GM19328 (cell line): ENCODE measurements at regions not wholly inside any gene's neighbourhood (a gene's known extent, or its start where the extent isn't known, plus 50 kb on each side); places are given as distances from the start of the nearest gene placed in this dataset.
"Not testable (repeated sequence)": the region's sequence is repeated elsewhere in the genome, so short reads cannot be mapped to it uniquely, and the experiment has no call there.

Experiments
- ATAC-seq: cut with Tn5 transposase; IDR thresholded peaks from one replicate; pipeline ENCODE4 v1.9.1; 2021; ENCODE audit warnings: mild to moderate bottlenecking, moderate library complexity; ENCODE audit not compliant: unreplicated experiment

DNA sequence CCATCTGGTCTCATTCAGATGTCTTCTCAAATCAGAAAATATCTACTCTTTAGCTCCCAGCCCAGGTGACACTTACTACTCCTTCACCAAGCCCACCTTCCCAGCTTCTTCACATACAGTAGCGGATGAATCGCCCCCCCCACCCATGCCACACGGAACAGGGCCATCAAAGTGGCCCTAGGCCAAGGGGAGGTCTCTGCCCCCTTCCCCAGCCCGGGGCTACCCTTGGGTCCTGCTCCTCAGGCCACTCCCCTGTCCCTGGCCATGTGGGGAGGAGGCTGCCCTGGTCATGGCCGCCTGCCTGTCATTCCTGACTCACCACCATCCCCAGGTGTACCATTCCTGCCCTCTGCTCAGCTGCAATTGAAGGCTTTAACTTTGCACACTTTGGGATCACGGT lies 142.8 kb downstream of the NECTIN1 start:
- no peak for ATAC-seq

DNA sequence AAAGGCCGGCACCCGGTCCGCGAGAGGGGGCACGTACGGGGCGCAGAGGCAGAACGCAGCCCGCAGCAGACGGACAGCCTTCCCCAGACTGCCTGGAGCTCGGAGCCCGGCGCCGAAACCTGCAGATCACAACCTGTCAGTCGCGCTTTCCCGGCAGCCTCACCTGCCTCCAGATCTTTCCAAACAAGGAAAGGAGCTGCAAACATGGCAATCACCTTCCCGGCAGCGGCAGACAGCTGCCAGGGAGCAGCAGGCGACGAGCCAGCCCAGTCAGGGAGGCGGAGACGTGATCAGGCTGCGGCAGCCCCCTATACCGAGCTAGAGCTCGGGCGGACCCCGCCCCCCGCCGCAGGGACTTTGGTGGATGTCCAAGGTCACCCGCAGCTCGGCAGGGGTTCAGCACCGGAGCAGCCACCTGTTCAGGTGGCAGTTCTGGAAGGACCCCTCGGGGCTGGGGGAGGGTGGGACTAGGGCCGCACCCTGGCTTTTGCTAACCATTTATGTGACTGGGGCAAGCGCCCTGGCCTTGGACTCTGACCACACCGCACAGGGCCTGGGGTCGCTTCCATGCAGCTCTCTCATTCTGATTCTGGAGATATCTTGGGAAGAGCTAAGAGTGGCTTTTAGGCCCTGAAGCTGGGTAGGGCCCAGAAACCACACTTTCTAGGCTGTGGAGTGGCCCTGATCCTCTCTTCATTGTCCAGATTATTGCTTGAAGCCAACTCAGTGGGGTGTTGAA lies 143.8 kb downstream of the NECTIN1 start:
- no peak for ATAC-seq

DNA sequence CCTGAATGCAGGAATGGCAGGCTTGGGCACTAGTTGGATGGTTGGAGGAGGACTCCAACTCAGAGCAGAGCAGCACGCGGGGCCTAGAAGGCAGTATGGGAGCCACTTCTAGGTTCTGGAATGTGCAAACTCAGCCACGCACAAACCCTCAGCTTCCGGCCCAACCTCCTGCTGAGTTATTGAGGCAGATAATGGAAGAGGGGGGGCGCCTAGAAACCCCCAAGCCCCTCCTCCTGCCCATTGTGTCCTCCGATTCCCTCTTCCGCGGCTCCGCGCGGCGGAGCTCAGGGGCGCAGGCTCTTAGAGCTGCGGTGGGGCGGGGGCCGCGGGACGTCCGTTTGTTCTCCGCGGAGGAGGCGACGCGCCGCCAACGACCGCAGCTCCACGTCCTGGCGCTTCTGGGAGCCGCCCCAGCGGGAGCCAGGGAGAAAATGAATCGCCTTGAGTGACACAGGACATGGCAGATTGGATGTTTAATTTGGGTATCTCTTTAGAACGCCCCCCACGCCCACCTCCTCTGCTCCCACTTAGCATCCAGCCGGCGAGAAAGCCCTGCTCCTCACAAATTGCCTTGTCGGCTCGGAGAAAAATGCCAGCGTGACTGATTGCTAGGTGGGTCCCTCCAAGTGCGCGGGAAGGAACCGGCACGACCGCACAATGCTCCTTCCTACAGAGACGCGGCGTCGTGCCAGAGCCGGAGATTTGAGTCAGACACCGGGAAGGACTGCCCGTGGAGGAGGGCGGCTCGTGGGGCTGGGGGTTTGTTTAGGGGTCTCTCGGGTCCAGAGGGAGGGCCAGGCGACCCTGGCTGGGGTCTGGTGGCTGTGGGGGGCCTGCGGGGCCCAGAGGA lies 144.6 kb downstream of the NECTIN1 start:
- ATAC-seq, result no peak

DNA sequence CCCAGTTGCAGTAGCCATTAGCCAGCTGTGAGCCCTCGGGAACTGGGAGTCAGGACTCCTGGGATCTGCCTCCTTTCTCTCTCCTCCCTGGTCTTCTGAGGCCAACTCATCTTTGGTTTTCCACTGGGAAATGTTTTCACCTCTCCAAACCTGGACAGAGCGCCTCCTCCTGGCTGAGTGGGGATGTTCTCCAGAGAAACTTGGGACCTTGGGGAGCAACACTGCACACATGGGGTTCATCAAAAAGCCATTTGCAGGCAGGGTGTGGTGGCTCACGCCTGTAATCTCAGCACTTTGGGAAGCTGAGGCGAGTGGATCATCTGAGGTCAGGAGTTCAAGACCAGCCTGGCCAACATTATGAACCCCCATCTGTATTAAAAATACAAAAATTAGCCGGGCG lies 145.4 kb downstream of the NECTIN1 start:
- no peak for ATAC-seq

DNA sequence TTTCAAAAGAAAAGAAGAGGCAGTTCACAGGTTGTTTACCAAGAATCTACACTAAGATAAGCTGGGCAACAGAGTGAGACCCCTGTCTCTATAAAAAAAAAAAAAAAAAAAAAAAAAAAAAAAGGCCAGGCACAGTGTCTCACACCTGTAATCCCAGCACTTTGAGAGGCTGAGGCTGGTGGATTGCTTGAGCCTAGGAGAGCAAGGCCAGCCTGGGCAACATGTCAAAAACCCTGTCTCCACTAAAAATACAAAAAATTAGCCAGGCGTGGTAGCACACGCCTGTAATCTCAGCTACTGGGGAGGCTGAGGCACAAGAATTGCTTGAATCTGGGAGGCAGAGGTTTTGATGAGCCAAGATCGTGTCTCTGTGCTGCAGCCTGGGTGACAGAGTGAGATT lies 147.6 kb downstream of the NECTIN1 start:
- not testable (repeated sequence) for ATAC-seq

DNA sequence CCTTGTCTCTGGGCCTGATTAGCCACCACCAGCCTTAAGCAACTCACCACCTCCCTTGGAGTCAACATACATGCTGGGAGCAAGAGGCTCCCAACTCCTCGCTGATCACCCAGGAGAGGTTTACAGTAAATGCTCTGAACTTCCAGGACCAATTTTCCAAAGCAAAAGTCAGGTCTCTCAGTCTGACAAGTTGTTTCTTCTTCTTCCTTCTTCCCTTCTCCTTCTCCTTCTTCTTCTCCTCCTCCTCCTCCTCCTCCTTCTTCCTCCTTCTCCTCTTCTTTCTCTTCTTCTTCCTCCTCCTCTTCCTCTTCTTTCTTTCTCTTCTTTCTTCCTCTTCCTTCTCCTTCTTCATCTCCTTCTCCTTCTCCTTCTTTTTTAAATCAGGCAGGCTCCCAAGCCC lies 148.2 kb downstream of the NECTIN1 start:
- ATAC-seq, result no peak

DNA sequence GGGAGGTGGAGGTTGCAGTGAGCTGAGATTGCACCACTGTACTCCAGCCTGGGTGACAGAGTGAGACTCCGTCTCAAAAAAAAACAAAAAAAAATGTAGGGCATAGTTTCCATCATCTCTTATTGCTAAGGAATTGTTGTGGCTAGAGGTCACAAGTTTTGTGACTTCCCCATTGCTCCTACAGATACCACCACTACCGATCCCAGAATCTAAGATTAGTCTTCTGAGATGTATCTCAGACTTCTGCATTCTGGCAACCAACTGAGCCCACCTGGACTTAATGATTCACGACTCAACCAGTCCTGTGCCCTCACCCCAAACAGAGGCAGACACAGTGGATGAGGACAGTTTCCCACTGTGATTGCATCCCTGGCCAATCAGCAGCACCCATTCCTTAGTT lies 148.9 kb downstream of the NECTIN1 start:
- ATAC-seq, result no peak

DNA sequence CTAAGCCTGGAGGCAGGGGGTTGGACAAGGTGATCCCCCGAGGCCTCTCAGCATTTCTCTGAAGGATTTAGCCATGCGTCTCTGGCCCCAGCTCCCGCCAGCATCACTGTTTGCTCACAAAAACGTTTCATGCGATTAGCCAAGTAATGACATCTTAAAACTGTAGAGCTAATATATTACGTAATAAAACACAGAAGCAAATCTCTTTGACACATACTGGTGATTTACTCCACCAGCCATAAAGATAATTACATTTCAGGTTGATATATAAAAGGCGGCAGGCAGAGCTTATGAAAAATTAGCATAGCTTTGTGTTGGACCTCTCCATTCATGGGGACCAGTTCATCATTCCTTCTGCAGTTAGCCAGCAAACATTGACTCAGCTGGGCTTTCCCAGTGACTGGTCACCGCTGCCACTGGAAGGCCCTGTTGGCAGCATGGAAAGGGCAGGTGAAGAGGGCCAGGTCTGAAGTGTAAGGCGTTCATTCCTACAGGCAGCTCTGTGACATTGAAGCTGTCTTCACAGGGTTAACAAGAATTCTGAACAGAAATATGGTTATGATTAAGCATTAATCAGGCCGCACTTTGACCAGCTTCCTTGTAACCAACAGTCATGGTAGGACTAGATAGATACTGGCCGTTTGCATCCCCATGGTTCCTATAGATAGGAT lies 150.3 kb downstream of the NECTIN1 start:
- no peak for ATAC-seq

DNA sequence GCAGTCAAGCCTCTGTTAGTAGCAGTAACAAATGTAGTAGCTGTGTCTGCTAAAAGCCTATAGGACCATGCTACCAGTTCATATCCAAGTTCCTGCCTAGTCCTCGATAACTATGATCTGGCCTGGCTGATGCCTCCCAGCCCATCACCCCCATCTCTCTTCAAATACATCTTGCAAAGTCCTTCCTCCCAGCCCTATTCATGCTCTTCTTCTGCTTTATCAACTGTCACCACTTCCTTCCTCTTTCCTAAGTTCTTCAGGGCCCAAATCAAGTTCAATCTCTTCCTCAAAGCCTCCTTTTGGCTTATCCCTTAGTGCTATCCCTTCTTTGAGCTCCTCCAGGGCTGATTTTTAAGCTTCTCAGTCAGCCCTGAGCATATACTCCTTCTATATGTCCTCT lies 150.9 kb upstream of the THY1 start:
- ATAC-seq, result no peak

DNA sequence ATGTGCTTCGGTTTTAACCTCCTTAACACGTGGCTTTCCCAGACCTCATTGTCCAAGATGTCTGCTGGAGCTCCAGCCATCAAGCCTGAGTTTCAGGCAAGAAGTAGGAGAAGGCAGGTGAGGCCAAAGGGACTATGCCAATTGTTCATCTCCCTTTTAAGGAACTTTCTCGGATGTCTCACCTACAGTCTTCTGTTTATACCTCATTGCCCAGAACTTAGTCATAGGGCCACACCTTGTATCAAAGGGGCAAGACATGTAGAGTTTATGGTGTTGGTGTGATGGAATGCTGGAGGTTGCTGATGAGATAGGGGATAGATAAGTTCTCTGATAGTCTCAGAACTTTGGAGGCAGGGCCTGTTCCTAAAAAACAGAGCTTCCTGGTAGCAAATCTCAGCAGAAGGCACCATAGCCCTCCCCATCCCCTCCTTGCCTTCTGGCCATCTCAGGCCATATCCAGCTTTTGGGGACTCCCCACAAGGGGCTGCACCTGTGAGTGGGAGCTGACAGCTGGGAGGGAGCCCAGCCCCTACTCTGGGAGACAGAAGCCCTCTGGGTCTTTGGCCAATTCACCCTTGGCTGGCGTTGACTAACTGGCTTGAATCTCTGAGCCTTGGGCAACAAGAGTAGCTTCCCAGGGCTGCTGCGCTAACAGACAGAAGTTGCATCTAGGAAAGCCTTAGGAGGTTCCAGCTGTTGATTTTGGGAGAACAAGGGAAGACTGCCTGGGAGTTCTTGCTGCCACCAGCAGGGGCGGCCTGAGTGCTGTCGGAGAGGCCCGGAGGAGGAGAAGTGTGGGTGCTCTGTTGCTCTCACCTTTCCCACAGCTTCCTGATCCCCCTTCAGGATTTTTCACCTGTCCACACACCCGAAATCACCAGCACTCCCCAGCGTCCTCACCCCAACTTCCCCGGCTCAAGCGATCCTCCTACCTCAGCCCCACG lies 149.8 kb upstream of the THY1 start:
- ATAC-seq, result no peak

DNA sequence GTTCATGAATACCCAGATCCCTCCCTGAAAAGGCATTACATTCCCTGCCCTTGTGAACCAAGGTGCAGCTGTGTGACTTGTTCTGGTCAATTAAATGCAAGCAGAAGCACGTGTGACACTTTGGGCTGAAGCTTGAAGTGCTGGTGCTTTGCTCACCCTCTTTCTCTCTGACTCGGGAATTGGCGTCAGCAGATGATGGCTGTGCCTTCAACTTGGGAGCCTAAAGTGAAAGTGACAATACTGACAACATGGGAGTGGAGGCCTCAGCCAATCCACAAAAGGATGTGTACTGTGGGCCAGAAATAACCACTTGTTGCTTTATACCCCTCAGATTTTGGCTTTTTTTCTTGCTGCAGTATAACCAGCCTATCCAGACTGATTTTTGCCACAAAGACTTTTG lies 148.3 kb upstream of the THY1 start:
- no peak for ATAC-seq

DNA sequence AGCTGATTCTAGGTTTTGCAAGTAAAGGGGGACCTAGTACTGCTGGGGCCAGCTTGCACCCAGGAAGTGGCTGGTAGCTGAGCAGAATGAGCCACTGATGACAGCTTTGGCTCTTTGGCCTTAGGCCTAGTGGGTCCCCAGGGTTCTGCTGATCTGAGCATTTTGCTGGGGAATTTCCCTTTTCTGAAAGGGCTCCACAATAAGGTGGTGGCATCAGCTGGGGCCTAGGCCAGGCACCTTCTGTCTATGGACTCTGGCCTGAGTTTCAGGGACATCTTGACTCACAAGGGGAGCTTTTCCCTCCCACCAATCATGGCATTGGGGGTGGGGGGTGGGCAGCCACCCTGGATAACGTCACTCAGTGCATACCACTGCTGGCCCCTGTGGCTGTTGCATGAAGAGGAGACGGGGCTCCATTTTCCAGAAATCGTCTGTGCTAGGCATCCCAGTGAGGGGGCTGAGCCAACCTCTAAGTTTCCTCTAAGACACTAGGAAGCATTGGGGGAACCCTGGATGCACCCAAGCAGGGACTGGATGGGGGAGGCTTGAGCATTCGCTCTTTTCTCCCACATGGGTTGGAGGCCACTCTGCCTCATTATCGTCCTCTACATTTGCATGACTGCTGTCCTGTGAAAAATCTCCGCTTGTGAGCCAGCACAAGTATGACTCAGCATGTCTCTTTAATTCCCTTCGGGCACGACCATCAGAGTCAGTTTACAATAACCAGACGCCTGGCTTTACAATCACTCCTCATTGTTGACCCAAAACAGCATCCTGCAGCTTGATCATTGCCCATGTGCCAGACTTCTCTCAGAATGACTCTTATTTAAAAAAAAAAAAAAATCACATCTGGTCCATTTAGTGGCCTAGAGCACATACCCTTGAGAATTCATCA lies 145.0 kb upstream of the THY1 start:
- no peak for ATAC-seq

DNA sequence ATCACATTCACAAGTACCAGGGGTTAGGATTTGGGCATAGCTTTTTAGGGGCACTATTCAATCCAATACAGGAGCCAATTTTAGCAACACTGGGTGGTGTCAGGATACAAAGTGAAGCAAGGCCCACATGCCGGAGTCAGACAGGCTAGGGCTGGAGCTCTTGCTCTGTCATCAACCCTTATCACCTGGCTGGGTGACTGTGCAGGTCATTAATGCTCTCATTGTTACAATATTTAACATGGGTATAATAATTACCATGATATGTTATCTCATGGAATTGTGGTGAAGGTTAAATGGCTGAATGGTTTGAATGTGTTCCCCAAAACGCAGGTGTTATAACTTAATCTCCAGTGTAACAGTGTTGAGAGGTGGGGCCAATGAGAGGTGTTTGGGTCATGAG lies 143.3 kb upstream of the THY1 start:
- no peak for ATAC-seq

DNA sequence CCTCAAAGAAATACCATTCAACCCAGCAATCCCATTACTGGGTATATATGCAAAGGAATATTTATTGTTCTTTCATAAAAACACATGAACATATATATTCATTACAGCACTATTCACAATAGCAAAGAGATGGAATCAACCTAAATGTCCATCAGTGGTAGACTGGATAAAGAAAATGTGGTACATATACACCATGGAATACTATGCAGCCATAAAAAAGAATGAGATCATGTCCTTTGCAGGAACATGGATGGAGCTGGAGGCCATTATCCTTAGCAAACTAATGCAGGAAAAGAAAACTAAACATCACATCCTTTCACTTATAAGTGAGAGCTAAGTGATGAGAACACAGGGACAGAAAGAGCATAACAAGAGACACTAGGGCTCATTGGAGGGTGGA lies 142.7 kb upstream of the THY1 start:
- ATAC-seq, result not testable (repeated sequence)

DNA sequence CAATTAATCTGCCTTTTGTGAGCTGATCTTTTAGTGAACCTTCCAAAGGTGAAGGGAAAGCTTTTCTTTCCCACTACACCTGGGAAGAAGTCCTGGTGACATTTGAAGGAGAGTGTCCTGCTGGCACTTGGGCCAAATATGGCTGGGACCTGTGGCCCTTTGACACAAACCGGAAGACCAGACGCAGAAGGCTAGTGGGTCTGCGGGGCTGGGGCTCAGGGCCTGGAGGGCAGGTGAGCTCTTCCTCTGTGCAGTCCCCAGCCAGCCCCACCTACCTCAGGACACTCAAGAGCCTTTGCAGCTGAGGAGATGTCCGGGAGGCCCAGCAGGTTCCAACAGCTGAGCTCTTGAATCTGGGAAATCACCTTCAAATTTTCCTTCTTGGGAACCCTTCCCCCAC lies 138.0 kb upstream of the THY1 start:
- no peak for ATAC-seq

DNA sequence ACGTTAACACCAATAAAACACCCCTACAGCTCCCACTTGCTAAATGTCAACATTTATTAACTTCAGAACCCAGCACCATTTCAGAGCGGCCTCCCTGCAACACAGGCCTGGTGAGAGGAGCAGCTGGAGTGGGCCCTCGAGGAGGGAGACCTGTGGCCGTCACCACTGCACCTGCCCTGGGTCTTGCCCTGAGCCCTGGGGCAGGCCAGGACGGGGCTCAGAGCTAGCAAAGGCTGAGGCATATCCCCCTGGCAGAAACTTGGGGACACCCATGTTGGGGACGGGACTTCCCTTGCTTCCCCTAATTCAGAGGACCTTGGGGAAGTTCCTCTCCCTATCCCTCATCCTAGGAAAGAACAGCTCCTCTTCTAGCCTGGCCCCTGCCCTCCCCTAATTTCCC lies 137.3 kb upstream of the THY1 start:
- ATAC-seq, result no peak

DNA sequence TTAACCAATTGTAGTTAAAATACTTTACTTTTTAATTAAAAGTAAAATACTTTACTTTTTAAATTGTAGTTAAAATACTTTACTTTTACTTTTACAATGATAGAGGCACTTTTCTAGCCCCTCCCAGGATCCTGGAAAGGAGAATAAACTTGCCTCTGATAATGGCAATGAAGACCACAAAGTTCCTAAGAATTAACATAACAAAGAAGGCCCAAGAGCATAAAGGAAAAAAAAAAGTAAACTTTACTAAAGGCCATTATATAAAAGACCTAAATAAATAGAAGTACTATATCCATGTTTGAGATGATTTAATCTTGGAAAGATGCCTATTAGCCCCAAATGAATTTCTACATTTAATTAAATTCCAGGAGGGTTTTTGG lies 129.1 kb upstream of the THY1 start:
- ATAC-seq, result no peak

DNA sequence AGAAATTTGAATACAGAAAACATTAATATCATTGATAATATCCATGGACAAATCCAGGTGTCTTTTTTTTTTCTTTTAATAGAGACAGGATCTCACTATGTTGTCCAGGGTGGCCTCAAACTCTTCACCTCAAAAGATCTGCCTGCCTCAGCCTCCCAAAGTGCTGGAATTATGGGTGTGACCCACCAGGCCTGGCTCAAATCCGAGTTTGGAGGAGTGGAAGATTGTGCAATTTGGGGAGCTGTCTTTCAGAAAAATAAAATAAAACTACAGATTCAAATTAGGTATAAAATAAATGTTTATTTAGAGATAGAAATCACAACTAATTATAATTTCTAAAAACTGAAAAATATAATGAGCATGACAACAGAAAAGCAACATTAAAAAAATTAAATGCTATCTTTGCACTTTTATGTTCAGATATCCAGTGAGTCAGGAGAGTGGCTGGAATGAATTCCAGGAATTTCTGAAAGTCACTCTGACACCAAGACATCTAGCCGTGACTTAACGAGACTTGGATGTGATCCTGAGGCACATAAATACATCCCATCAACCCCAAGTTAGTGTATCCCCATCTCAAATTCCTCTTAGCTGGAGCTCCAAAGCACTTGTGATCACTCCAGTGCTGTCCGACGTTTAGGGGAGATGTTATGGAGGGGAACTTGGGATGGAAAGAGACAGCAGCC lies 128.6 kb upstream of the THY1 start:
- no peak for ATAC-seq

DNA sequence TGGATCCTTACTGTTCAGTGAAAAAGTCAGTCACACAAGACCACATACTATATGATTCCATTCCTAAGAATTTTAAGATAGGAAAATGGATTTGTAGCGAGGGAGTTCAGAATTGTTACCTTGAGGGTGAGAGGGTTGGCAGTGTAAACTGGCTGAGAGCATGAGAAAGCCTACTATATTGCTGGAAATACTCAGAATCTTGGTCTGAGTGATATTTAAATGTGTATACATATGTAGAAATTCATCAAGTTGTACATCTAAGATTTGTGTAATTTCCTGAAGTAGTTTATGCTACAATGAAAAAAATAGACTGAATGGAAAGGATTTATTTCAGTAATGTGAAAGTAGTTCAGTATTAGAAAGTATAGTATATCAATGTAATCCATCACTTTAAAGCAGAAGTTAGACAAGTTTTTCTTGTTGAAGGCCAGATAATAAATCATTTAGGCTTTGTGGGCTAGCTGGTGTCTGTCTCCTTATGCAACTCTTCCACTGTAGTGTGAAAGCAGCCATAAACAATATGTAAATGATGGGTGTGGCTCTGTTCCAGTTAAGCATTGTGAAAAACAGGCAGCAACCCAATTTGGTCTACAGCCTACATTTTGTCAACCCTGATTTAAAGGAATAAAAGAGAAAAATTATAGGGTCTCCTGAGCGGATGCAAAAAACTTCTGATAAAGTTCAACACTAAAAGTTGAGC lies 127.2 kb upstream of the THY1 start:
- no peak for ATAC-seq
